ENCODE measurements at regions not wholly inside any gene's neighbourhood (a gene's known extent, or its start where the extent isn't known, plus 50 kb on each side); places are given as distances from the start of the nearest gene placed in this dataset.

DNA sequence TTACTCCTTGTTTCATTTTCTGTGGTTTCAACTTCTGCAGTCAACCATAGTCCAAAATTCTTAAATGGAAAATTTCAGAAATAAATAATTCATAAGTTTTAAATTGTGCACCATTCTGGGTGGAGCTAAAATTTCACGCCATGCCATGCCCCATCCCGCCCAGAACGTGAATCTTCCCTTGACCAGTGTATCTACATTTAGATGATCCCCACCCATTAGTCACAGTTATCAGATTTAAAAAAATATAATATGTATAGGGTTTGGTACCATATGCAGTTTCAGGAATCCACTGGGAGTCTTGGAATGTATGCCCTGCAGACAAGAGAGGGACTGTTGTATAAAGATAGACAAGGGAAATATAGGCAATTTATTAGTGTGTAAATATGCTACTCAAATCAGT, 759.7 kb upstream of the ZNF608 start:
- TF ChIP-seq CEBPB (IDR thresholded peaks at IDR 0.05) (no peak), EP300 (IDR thresholded peaks at IDR 0.05; ENCODE audit: borderline replicate concordance) (no peak), YY1 (IDR thresholded peaks at IDR 0.05; ENCODE audit: low read depth) (no peak), TEAD4 (IDR thresholded peaks at IDR 0.05) (no peak), FOXM1 (IDR thresholded peaks at IDR 0.05; ENCODE audit: borderline replicate concordance, low read depth) (no peak)
- TF ChIP-seq, protein P1, sequence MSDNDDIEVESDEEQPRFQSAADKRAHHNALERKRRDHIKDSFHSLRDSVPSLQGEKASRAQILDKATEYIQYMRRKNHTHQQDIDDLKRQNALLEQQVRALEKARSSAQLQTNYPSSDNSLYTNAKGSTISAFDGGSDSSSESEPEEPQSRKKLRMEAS (IDR thresholded peaks at IDR 0.05): no peak
- TF ChIP-seq, protein P2, sequence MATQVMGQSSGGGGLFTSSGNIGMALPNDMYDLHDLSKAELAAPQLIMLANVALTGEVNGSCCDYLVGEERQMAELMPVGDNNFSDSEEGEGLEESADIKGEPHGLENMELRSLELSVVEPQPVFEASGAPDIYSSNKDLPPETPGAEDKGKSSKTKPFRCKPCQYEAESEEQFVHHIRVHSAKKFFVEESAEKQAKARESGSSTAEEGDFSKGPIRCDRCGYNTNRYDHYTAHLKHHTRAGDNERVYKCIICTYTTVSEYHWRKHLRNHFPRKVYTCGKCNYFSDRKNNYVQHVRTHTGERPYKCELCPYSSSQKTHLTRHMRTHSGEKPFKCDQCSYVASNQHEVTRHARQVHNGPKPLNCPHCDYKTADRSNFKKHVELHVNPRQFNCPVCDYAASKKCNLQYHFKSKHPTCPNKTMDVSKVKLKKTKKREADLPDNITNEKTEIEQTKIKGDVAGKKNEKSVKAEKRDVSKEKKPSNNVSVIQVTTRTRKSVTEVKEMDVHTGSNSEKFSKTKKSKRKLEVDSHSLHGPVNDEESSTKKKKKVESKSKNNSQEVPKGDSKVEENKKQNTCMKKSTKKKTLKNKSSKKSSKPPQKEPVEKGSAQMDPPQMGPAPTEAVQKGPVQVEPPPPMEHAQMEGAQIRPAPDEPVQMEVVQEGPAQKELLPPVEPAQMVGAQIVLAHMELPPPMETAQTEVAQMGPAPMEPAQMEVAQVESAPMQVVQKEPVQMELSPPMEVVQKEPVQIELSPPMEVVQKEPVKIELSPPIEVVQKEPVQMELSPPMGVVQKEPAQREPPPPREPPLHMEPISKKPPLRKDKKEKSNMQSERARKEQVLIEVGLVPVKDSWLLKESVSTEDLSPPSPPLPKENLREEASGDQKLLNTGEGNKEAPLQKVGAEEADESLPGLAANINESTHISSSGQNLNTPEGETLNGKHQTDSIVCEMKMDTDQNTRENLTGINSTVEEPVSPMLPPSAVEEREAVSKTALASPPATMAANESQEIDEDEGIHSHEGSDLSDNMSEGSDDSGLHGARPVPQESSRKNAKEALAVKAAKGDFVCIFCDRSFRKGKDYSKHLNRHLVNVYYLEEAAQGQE (IDR thresholded peaks at IDR 0.05; ENCODE audit: low read depth): no peak
